ENCODE measurements at regions not wholly inside any gene's neighbourhood (a gene's known extent, or its start where the extent isn't known, plus 50 kb on each side); places are given as distances from the start of the nearest gene placed in this dataset.
"Not testable (repeated sequence)": the region's sequence is repeated elsewhere in the genome, so short reads cannot be mapped to it uniquely, and the experiment has no call there.

DNA sequence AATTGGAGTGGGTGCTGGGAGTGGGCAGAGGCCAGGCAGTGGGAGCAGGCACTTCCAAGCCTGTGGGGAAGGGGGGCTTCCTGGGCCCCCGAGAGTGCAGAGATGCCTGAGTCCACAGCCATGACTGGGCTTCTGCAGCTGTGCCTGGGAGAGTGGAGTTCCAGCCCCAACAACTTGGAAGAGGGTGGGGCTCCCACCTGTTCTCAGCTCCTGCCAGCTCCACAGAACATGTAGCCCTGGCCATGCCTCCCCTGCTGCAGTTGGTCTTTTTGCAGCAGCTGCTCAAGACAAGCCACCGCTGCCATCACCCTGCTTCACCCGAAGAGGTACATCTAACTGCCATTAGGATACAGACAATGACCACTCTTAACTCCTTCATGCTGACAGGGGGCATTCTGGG lies 1092.3 kb downstream of the KHDRBS2 start:
- DNase-seq (ENCODE audit: unreplicated experiment): no peak
- Mint-ChIP-seq H3K4me3 (ENCODE audit: unreplicated experiment) (no peak overlapping the region), H3K36me3 (ENCODE audit: insufficient read depth, unreplicated experiment) (no peaks in the 10 kb centered on the region), H3K4me1 (ENCODE audit: insufficient read depth, unreplicated experiment) (no peaks in the 10 kb centered on the region), H3K9me3 (ENCODE audit: unreplicated experiment) (no peaks in the 10 kb centered on the region), H3K27me3 (ENCODE audit: insufficient read depth, unreplicated experiment) (no peaks in the 10 kb centered on the region), H3K27ac (ENCODE audit: low read depth, unreplicated experiment) (no peak overlapping the region)
- ChIA-PET POLR2A (no interaction called here), CTCF (interaction anchor here (1.0 kb wide), 1 partner anchor 321 kb away, joined by 4 read pairs; no protein-coding TSS in a partner anchor)
- TF ChIP-seq CTCF (IDR thresholded peaks at IDR 0.05; ENCODE audit: unreplicated experiment): no peak
- intact Hi-C loops (cut with micrococcal nuclease): no loop called here
- no TSS peak for BruUV-seq (replicated peaks)

DNA sequence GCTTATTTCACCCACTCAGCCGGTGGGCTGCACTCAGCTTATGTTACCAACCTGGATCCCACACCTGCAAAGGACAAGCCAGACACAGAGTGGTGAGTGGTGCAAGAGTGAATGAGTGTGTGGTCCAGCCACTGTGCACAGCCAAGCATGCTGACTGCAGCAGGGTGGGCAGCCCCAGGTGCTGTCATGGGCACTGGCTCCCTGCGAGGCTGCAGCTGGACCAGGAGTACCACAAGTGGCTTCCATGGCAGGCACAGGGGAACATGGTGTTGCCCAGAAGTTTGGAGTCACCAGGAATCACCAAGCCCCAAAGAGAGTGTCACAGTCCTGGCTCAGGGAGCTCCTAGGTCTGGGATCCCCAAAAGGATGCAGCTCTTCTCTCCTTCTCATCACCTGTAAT lies 1093.4 kb downstream of the KHDRBS2 start:
- no peaks in the 10 kb centered on the region for H3K27me3 Mint-ChIP-seq (ENCODE audit: insufficient read depth, unreplicated experiment)
- H3K9me3 Mint-ChIP-seq (ENCODE audit: unreplicated experiment): peaks cover 1% of the 10 kb centered on the region
- H3K4me1 Mint-ChIP-seq (ENCODE audit: insufficient read depth, unreplicated experiment): no peaks in the 10 kb centered on the region
- no peak for TF ChIP-seq CTCF (IDR thresholded peaks at IDR 0.05; ENCODE audit: unreplicated experiment)
- DNase-seq (ENCODE audit: unreplicated experiment): no peak
- no peak overlapping the region for H3K4me3 Mint-ChIP-seq (ENCODE audit: unreplicated experiment)
- no peak overlapping the region for H3K27ac Mint-ChIP-seq (ENCODE audit: low read depth, unreplicated experiment)
- H3K36me3 Mint-ChIP-seq (ENCODE audit: insufficient read depth, unreplicated experiment): no peaks in the 10 kb centered on the region
- intact Hi-C loops (cut with micrococcal nuclease): no loop called here
- BruUV-seq (replicated peaks): no TSS peak
- ChIA-PET CTCF (interaction anchor here (0.6 kb wide), 1 partner anchor 274 kb away, joined by 3 read pairs; no protein-coding TSS in a partner anchor), POLR2A (no interaction called here)

DNA sequence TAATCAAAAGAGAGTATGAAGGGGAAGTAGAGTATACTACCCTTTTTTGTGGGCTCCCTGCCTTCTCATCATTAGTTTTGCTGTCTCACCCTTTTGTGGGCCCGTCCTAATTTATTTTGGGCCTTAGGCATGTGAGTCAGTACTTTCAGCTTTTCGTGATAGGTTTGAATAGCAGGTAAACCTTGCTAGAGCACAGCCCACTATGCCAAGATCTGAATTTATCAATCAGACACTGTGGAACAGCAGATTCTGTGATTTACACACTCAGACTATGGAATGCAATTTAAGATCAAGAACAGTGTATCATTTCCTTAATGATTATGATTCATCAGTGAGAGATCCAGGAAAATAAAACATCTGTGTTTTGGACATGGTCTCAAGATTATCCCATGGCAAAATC lies 1117.1 kb downstream of the KHDRBS2 start:
- Mint-ChIP-seq H3K36me3 (ENCODE audit: insufficient read depth, unreplicated experiment) (no peaks in the 10 kb centered on the region), H3K27me3 (ENCODE audit: insufficient read depth, unreplicated experiment) (no peaks in the 10 kb centered on the region), H3K4me3 (ENCODE audit: unreplicated experiment) (no peak overlapping the region), H3K4me1 (ENCODE audit: insufficient read depth, unreplicated experiment) (peaks cover 6% of the 10 kb centered on the region), H3K27ac (ENCODE audit: low read depth, unreplicated experiment) (no peak overlapping the region), H3K9me3 (ENCODE audit: unreplicated experiment) (peaks cover 7% of the 10 kb centered on the region)
- no peak for TF ChIP-seq CTCF (IDR thresholded peaks at IDR 0.05; ENCODE audit: unreplicated experiment)
- ChIA-PET CTCF (no interaction called here), POLR2A (no interaction called here)
- intact Hi-C loops (cut with micrococcal nuclease): no loop called here
- BruUV-seq (replicated peaks): no TSS peak
- no peak for DNase-seq (ENCODE audit: unreplicated experiment)

- BruUV-seq (replicated peaks); H3K27ac Mint-ChIP-seq (ENCODE audit: low read depth, unreplicated experiment); H3K4me3 Mint-ChIP-seq (ENCODE audit: unreplicated experiment); H3K36me3 Mint-ChIP-seq (ENCODE audit: insufficient read depth, unreplicated experiment); H3K27me3 Mint-ChIP-seq (ENCODE audit: insufficient read depth, unreplicated experiment); H3K9me3 Mint-ChIP-seq (ENCODE audit: unreplicated experiment); POLR2A ChIA-PET; CTCF ChIA-PET; intact Hi-C loops (cut with micrococcal nuclease); H3K4me1 Mint-ChIP-seq (ENCODE audit: insufficient read depth, unreplicated experiment); DNase-seq (ENCODE audit: unreplicated experiment): not testable (repeated sequence)
These were observed 1137.0 kb downstream of the KHDRBS2 start for GRCh38 chr6:61149039-61149438.

DNA sequence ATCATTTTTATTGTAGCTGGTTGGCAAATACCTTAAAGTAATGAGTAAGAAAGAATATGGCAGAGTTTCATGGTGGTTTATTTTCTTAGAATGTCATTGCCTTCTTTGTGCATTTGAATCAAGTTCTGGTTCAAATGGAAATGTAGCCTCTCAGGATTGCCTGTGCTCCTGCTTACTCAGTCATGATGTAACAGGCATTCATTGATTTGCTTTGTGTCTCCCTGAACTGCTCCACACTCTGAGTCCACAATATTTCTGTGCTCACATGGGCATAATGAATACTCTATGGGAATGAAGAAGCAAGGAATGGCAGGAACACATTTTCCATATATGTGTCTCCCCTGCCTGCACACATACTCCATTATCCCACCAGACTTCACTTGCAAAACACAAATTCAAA lies 1143.8 kb downstream of the KHDRBS2 start:
- H3K9me3 Mint-ChIP-seq (ENCODE audit: unreplicated experiment); BruUV-seq (replicated peaks); H3K27ac Mint-ChIP-seq (ENCODE audit: low read depth, unreplicated experiment); intact Hi-C loops (cut with micrococcal nuclease); H3K4me3 Mint-ChIP-seq (ENCODE audit: unreplicated experiment); CTCF ChIA-PET; POLR2A ChIA-PET; H3K27me3 Mint-ChIP-seq (ENCODE audit: insufficient read depth, unreplicated experiment); H3K4me1 Mint-ChIP-seq (ENCODE audit: insufficient read depth, unreplicated experiment); H3K36me3 Mint-ChIP-seq (ENCODE audit: insufficient read depth, unreplicated experiment); DNase-seq (ENCODE audit: unreplicated experiment): not testable (repeated sequence)
